ENCODE measurements at regions not wholly inside any gene's neighbourhood (a gene's known extent, or its start where the extent isn't known, plus 50 kb on each side); places are given as distances from the start of the nearest gene placed in this dataset.

GRCh38 chrX:113408843-113409242 lies 568.2 kb upstream of the AMOT start:
- Histone ChIP-seq H3K4me3 (no peak overlapping the region), H2AFZ (no peak overlapping the region), H3K79me2 (replicated peaks; ENCODE audit: insufficient read depth) (no peaks in the 10 kb centered on the region), H3K36me3 (ENCODE audit: insufficient read depth) (no peaks in the 10 kb centered on the region), H3K9me2 (ENCODE audit: insufficient read depth) (no peaks in the 10 kb centered on the region), H4K20me1 (replicated peaks; ENCODE audit: insufficient read depth) (no peaks in the 10 kb centered on the region), H3K27ac (ENCODE audit: low read depth) (no peak overlapping the region), H3K27me3 (ENCODE audit: insufficient read depth) (no peaks in the 10 kb centered on the region), H3K4me1 (ENCODE audit: insufficient read depth) (no peaks in the 10 kb centered on the region), H3F3A (replicated peaks; ENCODE audit: low read depth) (no peaks in the 10 kb centered on the region), H3K4me2 (no peak overlapping the region)
- peaks cover 17% of the 10 kb centered on the region; the same call in 2 of the 3 replicates for H3K36me3 Mint-ChIP-seq (ENCODE audit: low read depth)
- H3K4me1 Mint-ChIP-seq, result no peaks in the 10 kb centered on the region
- H3K27me3 Mint-ChIP-seq (ENCODE audit: insufficient read depth, low read depth, poor library complexity), result no peaks in the 10 kb centered on the region
- H3K27ac Mint-ChIP-seq, result no peak overlapping the region
- no peak overlapping the region for H3K4me3 Mint-ChIP-seq
- TF ChIP-seq ZNF114 (CRISPR knock-in tag; IDR thresholded peaks at IDR 0.05) (no peak), CREB1 (CRISPR knock-in tag; IDR thresholded peaks at IDR 0.05; ENCODE audit: low read depth) (no peak), EZH2phosphoT487 (IDR thresholded peaks at IDR 0.05; ENCODE audit: unreplicated experiment) (no peak), JUNB (IDR thresholded peaks at IDR 0.05; ENCODE audit: unreplicated experiment) (no peak), POLR2AphosphoS5 (IDR thresholded peaks at IDR 0.05; ENCODE audit: low read depth) (no peak), STAT1 (IDR thresholded peaks at IDR 0.05; ENCODE audit: unreplicated experiment) (no peak), ZNF331 (CRISPR knock-in tag; IDR thresholded peaks at IDR 0.05; ENCODE audit: low read depth) (no peak), EZH2 (IDR thresholded peaks at IDR 0.05; ENCODE audit: low read depth, unreplicated experiment) (no peak)
- TF ChIP-seq, protein P1, sequence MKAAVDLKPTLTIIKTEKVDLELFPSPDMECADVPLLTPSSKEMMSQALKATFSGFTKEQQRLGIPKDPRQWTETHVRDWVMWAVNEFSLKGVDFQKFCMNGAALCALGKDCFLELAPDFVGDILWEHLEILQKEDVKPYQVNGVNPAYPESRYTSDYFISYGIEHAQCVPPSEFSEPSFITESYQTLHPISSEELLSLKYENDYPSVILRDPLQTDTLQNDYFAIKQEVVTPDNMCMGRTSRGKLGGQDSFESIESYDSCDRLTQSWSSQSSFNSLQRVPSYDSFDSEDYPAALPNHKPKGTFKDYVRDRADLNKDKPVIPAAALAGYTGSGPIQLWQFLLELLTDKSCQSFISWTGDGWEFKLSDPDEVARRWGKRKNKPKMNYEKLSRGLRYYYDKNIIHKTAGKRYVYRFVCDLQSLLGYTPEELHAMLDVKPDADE (IDR thresholded peaks at IDR 0.05), result no peak
- peaks cover 14% of the 10 kb centered on the region for H3K9me3 Mint-ChIP-seq
- ATAC-seq (no peak), DNase-seq (ENCODE audit: low spot score) (no peak)

DNA sequence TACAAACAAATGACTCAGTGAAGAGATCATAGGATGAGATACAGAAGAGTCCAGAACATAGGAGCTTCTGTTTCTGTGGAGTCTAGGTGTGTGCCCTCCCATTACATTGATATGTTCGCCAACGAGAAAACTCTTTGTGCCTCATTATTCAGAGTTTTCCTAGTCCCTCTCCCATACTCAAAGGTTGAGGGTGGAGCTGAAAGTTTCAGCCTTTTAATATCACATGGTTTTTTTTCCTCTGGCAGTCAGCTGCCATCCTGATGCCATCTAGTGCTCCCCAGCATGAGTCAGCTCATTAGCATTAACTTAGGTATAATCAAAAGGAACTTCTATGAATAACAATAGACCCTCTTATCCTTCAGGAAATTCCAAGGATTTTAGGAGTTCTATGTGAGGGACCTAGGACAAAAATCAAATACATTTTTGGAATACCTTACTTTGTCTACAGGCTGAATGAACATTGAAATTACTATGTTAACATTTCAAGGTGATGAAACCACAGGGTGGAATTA lies 559.6 kb upstream of the AMOT start:
- Histone ChIP-seq H4K20me1 (replicated peaks; ENCODE audit: insufficient read depth) (no peaks in the 10 kb centered on the region), H3F3A (replicated peaks; ENCODE audit: low read depth) (no peaks in the 10 kb centered on the region), H3K4me3 (no peak overlapping the region), H3K79me2 (replicated peaks; ENCODE audit: insufficient read depth) (no peaks in the 10 kb centered on the region), H3K9me2 (ENCODE audit: insufficient read depth) (no peaks in the 10 kb centered on the region), H2AFZ (no peak overlapping the region), H3K27me3 (ENCODE audit: insufficient read depth) (no peaks in the 10 kb centered on the region), H3K4me1 (ENCODE audit: insufficient read depth) (no peaks in the 10 kb centered on the region; the same call in 1 of the 2 replicates), H3K4me2 (no peak overlapping the region), H3K36me3 (ENCODE audit: insufficient read depth) (0 out of 2 replicates have a peak, but pooled peaks cover 5% of the 10 kb centered on the region), H3K27ac (ENCODE audit: low read depth) (peak overlapping the region; percentile 85)
- Mint-ChIP-seq H3K4me3 (no peak overlapping the region), H3K27me3 (ENCODE audit: insufficient read depth, low read depth, poor library complexity) (peaks cover 3% of the 10 kb centered on the region), H3K36me3 (ENCODE audit: low read depth) (peaks cover 40% of the 10 kb centered on the region), H3K4me1 (peaks cover 9% of the 10 kb centered on the region; the same call in 2 of the 3 replicates), H3K27ac (peak overlapping the region; percentile 96), H3K9me3 (peaks cover 45% of the 10 kb centered on the region)
- TF ChIP-seq CREB1 (CRISPR knock-in tag; IDR thresholded peaks at IDR 0.05; ENCODE audit: low read depth) (no peak), POLR2AphosphoS5 (IDR thresholded peaks at IDR 0.05; ENCODE audit: low read depth) (no peak), NANOG (IDR thresholded peaks at IDR 0.05; ENCODE audit: borderline replicate concordance) (peak; percentile 82), STAT1 (IDR thresholded peaks at IDR 0.05; ENCODE audit: unreplicated experiment) (no peak), ZNF114 (CRISPR knock-in tag; IDR thresholded peaks at IDR 0.05) (no peak), ZNF331 (CRISPR knock-in tag; IDR thresholded peaks at IDR 0.05; ENCODE audit: low read depth) (no peak)
- TF ChIP-seq, protein P2, sequence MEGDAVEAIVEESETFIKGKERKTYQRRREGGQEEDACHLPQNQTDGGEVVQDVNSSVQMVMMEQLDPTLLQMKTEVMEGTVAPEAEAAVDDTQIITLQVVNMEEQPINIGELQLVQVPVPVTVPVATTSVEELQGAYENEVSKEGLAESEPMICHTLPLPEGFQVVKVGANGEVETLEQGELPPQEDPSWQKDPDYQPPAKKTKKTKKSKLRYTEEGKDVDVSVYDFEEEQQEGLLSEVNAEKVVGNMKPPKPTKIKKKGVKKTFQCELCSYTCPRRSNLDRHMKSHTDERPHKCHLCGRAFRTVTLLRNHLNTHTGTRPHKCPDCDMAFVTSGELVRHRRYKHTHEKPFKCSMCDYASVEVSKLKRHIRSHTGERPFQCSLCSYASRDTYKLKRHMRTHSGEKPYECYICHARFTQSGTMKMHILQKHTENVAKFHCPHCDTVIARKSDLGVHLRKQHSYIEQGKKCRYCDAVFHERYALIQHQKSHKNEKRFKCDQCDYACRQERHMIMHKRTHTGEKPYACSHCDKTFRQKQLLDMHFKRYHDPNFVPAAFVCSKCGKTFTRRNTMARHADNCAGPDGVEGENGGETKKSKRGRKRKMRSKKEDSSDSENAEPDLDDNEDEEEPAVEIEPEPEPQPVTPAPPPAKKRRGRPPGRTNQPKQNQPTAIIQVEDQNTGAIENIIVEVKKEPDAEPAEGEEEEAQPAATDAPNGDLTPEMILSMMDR (conservative IDR thresholded peaks at IDR 0.05; ENCODE audit: low read depth in 2 of 2), result no peak
- ATAC-seq (peak; percentile 82), DNase-seq (ENCODE audit: low spot score) (peak; percentile 83)

All from GM23338 (cell line).